Stromal cell of bone marrow (primary cell): ENCODE measurements at regions not wholly inside any gene's neighbourhood (a gene's known extent, or its start where the extent isn't known, plus 50 kb on each side); places are given as distances from the start of the nearest gene placed in this dataset.
"Not testable (repeated sequence)": the region's sequence is repeated elsewhere in the genome, so short reads cannot be mapped to it uniquely, and the experiment has no call there.

Experiments
- DNase-seq: peaks from one replicate; pipeline ENCODE4 v3.0.0-alpha.2; 2012; ENCODE audit warnings: low read depth

GRCh38 chr3:130569461-130570365 lies 52.7 kb downstream of the COL6A6 start:
- DNase-seq = no peak

DNA sequence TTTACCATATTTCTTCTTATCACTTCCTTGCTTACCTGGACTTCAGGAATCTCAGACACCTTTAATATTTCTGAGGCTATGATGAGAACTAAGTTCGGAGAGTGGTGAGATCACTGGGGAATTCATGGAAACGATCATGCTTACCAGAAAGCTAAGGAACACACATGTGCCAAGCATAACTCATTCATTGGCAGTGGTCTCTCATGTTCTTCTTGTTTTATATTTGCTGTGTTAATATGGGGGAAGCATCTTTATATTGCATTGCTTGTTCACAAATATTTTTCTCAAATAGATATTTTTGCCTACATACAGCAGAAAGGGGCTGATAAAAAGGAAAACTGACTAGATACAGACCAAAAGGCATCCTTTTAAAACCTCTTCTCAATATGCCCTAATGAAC lies 55.8 kb downstream of the COL6A6 start:
- DNase-seq = no peak

GRCh38 chr3:130576375-130577266 lies 59.6 kb downstream of the COL6A6 start:
- DNase-seq = peak; percentile 9

DNA sequence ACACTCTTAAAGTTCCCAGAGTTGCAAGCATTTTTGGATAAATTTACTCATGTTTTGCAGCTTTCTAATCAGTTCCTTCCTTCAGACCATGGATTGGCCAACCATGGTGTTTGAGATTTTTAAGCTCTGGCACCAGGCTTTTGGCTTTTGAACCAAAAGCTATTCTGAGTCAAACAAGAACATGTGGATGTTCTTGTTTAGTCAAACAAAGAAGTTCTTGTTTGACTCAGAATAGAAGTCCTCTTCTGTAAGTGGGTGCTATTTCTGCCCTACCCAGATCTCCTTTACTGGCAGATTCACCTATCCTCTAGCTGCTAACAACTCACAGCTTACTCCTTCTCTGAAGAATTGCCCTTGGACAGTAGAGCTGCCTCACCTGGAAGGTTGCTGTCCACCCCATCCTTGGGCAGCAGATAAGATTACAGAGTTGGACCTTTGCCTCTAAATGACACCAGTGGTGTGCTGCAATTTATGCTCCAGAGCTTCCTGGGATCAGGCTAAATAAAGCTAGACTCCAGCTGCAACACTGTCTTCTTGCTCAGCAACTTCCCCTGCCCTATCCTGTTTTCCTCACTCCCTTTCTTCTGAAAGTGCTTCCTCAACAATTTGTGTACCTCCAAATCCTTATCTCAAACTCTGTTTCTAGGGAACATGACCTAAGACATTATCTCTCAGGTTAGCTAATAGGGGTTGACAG lies 65.6 kb downstream of the COL6A6 start:
- DNase-seq = no peak

DNA sequence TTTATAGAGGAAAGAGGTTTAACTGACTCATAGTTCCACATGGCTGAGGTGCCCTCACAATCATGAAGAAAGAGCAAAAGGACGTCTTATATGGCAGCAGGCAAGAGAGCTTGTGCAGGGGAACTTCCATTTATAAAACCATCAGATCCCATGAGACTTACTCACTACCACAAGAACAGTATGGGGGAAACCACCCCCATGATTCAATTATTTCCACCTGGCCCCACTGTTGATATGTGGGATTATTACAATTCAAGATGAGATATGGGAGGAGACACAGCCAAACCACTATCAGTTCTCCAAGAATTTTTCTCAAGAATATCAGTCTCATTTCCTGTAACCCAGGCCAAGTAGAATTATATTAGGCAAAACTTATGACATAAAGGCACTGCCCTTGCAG lies 77.8 kb downstream of the COL6A6 start:
- not testable (repeated sequence) for DNase-seq

DNA sequence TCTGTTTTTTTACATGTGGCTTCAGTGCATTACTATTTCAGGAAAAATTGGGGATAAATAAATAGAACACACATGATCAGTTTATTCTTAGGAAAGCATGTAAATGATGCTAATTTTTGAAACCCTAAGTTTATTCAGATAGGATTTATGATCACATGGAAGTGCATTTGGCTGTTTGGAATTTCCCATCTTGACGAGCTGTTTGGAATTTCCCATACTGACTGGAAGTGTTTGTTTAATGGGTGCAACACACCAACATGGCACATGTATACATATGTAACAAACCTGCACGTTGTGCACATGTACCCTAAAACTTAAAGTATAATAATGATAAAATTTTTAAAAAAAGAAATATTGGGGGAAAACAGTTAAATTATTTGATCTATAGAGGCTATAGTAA lies 79.5 kb downstream of the COL6A6 start:
- no peak for DNase-seq

DNA sequence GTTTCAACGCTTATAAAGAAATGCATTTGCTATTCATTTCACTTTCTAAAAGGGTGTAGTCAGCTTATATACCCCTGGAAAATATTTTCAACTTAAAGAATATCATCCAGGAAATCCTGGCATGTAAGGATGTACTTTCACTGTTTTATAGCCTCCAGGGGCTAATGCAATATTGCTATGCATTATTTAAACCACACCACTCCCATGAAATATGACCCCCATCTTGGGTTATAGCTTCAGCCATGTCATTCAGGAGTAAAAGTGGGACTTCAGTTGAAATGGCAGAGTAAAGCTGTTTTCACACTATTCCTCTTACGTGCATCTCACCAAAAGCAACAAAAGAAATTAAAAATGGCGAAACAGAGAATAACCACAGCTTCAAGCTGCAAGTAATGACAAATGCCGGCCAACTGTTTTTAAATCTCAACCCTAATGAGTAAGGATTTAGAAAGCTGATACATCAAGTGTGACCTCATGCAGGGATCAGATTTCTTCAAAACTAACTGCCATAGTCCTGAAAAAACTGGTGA lies 84.5 kb downstream of the COL6A6 start:
- peak; percentile 27 for DNase-seq

GRCh38 chr3:130604806-130605205 lies 87.8 kb downstream of the COL6A6 start:
- DNase-seq = no peak

GRCh38 chr3:130606336-130606735 lies 89.4 kb downstream of the COL6A6 start:
- no peak for DNase-seq

GRCh38 chr3:130607553-130608154 lies 90.7 kb downstream of the COL6A6 start:
- no peak for DNase-seq

GRCh38 chr3:130609166-130609979 lies 92.4 kb downstream of the COL6A6 start:
- peak; percentile 36 for DNase-seq

DNA sequence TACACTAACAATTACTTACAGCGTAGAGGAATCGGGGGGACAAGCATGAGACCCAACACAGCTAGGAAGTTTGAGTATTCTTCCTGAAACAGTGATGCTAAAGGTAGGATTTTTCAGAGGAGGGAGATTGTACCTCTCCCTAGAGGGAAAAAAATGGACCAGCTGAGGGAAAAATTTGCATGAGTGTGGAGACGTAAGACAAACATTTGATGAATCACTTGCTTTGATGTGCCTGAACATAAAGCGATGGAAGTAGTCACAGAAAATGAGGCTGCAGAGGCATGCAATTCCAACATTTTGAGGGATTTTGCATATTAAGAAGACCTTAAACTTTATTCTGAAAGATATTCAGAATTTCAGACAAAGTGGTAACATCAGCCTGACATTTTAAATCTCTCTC lies 102.2 kb downstream of the COL6A6 start:
- no peak for DNase-seq

GRCh38 chr3:130621824-130622223 lies 104.8 kb downstream of the COL6A6 start:
- DNase-seq = no peak

DNA sequence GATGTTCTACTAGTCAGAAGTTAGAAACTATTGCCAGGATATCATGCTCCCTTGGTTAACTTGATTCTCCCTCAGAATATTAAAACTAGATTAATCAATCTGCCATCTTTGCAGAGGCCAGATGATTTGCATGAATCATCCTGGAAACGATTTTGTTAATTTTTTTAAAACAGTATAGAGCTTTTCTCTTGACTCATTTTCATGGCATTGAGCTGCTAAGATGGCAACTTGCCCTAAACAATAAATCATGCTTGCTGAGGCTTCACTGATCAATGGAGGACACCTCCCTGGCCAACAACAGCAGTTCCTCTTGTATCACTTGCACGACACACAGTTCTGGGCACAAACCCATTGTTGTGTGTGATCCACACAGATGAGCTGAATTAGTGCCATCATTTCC lies 109.1 kb downstream of the COL6A6 start:
- DNase-seq = peak; percentile 51

- no peak for DNase-seq
Observed at GRCh38 chr3:130627143-130627855, 110.3 kb downstream of the COL6A6 start.

DNA sequence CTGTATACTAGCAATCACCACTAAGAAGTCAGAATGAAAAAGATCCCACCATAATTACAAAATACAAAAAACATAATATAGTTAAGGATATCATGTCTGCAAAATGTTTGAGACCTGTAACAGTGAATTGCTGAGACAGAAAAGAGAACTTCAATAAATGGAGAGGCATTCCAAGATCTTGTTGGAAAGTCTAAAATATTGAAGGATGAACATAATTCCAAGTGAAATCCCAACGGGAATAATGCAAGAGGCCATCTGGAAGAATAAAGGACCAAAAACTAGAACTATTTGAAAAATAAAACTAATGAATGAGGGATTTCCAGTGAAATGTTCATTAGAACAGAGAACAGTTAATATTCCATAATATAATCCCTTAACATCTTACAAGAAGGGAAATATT lies 110.9 kb downstream of the COL6A6 start:
- no peak for DNase-seq
